Lung microvascular endothelial cell (primary cell): ENCODE measurements at regions not wholly inside any gene's neighbourhood (a gene's known extent, or its start where the extent isn't known, plus 50 kb on each side); places are given as distances from the start of the nearest gene placed in this dataset.
A peak's percentile ranks its signal among the peaks of the same experiment; 100 is the strongest.
"Not testable (repeated sequence)": the region's sequence is repeated elsewhere in the genome, so short reads cannot be mapped to it uniquely, and the experiment has no call there.

Source experiments
- DNase-seq, 2 donors: peaks; one replicate each; pipeline versions ENCODE4 v3.0.0 to v3.0.0-alpha.2; 2010; ENCODE audit warnings: low read depth in 2 of 2

DNA sequence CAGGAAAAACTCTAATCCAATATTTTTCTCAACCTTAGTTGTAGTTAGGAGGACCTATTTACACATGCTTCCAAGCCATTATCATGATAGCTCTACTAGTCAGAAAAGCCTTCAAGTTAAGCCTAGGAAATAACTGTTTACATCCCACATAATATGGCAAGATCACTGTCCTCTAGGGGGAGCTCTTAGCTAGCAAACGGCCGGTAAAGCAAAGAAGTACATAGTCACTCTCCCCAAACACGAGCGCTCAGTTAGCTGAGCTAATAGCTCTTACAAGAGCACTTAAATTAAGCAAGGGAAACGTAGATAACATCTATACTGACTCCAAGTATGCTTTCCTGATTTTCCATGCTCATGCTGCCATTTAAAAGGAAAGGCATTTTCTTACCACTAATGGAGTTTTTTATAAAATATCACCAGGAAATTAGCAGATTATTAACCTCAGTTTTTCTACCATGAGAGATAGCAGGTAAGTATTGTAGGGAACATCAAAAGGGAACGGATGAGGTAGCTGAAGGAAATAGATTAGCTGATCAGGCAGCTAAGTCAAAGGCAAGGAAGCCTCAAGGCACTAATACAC, 100.6 kb upstream of the PABPC3 start:
- DNase-seq = peak; percentile 84 to 85

DNA sequence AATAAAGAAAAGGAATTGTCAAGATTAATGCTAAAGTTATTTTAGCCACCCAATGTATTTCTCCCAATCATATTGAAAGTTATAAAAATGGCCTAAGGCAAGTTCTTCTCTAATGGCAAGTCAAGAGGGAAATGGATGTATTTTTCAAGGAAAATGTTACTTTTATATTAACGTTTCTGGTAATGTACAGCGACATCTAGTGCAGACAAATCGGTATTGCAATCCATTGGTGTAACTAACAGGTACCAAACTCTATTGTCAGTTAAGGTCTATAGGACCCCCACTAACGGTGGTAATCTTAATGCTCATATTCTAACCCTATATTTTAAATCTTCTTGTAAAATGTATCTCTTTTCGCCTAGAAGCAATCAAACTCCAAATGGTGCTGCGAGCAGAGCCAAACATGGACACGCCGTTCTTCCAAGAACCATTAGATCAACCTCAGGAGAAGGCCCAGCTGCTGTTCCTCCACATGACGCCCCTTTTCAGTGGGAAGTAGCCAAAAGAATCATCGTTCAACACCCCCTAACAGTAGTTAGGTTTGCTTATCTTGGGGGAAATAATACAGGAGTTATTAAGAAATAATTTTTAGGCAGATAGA, 98.5 kb upstream of the PABPC3 start:
- peak; percentile 42 to 53 for DNase-seq

GRCh38 chr13:24998433-24998832, 97.5 kb upstream of the PABPC3 start:
- DNase-seq = no peak

DNA sequence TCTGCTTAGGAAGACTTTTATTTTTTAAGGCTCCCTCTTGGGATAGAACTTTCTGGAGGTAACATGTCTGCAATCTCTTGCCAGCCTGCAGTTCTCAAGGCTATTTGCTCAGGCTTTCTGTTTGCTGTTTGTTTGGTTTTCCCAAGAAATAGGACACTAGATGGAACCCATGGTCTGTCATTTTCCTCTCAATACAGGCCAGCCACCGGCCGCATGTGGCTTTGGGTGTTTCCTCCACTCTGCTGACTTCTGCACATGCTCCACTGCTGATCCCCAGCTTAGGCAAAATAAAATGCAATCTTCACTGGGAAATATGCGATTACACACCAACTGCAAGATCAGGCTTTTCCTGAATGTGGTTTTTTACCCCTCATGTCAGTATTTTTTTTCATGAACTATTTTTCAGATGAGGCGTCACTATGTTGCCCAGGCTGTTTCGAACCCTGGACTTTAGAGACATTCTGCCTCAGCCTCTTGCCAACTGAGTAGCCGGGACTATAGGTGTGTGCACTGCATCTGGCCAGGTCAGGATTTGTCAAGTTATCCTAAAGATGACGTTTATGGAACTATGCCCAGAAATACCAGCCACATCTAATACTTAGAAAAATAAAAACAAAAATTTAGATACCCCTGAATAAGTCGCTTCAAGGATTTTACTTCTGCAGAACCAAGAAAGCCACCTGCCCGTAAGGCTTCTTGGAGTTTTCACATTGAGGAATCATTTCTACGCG, 94.3 kb upstream of the PABPC3 start:
- no peak for DNase-seq

DNA sequence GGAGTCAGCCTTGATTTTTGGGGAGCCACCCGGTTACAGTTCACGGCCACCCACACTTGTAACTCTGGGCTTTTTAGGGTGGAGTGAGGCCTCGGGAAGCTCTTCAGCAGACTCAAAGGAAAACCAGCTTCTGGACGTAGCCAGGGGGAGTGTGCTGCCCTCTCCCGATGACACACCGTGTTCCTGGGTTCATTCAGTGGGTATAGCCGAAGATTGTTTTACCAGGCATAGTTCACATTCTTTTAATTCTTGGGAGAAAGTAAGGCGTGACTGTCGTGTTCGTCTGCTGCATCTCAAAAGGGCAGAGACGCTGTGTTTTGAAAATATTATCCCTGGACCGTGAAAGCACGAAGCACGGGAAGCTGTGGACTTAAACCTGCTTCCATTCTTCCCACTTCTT, 93.6 kb upstream of the PABPC3 start:
- DNase-seq = peak in 1 of 2 donors; percentile 12

DNA sequence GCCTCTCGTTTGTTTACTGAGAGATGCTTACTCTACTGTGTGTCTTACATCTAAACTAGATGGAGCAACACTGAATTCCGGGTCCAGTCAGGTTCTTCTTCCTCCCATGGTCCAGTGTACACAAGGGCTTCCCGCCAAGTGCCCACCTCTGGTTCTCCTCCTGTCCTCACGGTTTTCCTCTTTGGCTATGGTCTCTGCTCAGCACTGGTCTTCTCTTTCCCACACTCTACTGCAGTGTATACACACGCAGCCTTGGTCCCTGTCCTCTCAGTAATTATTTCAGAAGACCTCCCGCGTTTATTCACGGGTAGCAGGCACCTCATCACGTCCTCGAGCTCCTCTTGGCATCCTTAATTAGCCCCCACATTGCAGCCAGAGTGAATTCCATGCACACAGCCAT, 91.4 kb upstream of the PABPC3 start:
- not testable (repeated sequence) for DNase-seq

DNA sequence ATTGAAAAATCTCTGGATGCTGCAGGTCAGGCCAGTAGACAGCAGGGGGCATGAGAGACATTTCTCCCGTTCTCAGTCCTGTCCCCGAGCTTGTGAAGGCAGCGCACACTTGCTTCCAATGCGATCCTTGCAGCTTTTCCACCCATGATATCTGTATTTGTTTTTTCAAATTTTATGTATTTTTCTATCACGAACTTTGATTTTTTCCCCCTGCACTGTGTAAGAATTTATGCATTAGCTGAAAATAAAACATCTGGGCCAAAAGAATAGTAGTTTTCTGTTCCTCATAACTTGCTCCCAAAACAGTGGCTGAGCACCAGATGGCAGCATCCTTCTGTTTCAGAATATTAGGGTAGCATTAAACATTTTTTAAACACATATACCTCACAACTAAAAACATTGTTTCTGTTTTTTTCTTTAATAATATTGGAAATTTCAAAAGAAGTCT, 90.9 kb upstream of the PABPC3 start:
- peak; percentile 23 to 39 for DNase-seq

- DNase-seq = not testable (repeated sequence)
These were observed 88.5 kb upstream of the PABPC3 start for GRCh38 chr13:25007389-25007788.

DNA sequence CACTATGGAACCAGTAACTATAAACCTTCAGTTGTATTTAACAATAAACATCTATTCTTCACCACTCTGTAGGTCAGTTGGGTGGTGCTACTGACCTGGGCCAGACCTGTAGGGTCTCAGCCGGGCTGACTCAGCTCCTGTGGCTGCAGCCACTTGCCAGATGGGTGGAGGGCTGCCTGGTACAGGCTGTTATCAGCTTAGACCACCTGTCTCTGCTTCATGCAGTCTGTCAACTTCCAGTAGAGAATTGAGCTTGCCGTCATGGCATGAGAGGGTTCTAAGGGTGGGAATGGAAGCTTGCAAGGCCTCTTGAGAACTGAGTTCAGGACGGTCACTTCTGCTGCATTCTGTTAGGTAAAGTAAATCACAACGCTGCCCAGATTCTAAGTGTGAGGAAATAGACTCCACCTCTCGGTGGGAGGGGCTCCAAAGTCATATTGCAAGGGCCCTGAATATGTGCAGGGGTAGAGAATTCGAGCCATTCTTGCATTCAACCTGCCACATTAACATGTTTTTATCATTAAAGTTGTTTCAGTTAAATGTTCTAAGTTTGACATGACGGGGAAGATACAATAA, 81.5 kb upstream of the PABPC3 start:
- DNase-seq = not testable (repeated sequence)

GRCh38 chr13:25017176-25017575, 78.8 kb upstream of the PABPC3 start:
- DNase-seq = not testable (repeated sequence)

DNA sequence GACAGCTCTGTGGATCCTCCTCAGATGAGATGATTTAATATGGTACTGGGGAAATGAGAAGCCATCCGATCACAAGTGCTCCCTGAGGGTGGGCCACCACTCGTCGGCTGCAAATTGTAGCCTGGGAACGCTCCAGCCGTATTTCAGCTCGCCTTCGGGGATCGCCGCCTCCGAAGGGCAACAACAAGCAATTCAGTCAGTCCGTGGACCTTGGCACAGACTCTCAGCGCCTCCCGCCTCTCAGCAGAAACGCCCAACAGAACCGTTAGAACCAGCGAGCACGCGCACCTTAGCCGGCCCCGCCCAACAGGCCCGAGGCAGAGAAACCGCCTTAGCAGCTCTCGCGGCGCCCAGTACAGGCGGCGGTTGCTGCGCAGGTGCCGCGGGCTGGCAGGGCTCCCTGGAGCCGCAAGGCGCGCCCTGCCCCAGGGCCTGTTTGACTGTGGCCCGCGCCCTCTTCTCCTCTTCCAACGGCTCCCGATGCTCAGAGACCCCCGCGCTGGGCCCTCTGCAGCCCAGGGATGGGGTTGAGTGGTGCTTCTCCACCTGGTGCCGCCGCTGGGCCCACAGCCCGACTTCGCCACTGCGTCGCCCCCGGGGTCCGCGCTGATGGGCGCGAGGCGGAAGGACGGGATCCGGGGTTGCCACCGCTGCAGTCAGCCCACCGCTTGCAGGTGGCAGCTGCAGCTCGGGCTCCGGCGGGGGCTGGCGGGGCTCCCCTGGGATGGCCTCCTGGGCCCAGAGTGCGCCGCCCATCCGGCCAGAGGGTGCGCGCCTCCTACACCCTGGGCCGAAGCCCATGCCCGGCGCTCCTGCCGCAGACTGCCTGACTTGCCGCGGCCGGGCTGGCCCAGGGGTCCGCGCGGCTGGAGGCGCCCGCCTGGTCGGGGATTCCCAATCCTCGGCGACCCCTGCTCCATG, 77.9 kb upstream of the PABPC3 start:
- not testable (repeated sequence) for DNase-seq

DNA sequence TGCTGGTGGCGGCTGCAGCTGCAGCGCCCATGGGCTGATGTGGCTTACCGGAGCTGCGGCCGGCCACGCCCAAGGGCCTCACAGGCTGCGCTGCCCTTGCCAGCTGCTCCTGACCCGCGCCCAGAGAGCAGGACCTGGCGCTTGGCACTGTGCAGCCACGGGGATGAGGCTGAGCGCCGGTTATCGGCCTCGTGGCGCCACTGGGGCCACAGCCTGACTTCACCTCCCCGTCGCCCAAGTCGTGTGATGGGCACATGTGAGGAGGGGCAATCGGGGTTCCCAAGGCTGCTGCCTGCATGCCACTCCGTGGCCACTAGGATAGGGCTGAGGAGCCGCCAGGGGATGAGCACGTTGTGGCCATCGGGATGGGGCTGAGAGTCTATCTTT, 77.2 kb upstream of the PABPC3 start:
- DNase-seq = no peak

DNA sequence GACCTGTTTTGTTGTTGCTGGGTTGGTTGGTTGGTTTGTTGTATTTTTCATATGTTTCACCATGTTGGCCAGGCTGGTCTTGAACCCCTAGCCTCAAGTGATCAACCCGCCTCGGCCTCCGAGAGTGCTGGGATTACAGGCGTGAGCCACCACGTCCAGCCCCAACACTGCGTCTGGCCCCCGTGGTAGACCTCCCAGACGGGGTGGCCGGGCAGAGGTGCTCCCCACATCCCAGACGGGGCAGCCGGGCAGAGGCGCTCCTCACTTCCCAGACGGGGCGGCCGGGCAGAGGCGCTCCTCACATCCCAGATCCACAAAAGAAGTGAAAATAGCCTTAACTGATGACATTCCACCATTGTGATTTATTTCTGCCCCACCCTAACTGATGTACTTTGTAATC, 76.2 kb upstream of the PABPC3 start:
- DNase-seq = not testable (repeated sequence)

- DNase-seq = no peak
These were observed 71.8 kb upstream of the PABPC3 start for GRCh38 chr13:25024175-25024574.

DNA sequence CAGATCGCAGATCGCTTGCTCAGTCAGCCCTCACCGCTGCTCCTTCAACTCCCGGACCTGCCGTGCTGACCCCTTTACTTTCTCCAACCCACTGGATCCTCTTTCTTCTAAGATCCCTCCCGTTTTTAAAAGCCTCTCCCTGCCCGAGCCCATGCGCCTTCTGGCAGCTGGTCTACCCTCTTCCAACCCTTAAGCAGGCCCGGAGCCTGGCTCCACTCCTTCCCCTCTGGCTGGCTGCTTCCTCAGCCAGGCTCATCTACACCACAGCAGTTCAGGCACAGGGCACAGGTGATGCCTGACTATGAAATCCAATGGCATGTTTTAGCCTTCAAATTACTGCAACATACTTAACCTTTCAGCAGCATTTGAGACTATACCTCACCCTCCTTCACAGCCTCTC, 63.8 kb upstream of the PABPC3 start:
- DNase-seq = no peak

GRCh38 chr13:25034173-25034572, 61.8 kb upstream of the PABPC3 start:
- no peak for DNase-seq

- DNase-seq = peak; percentile 69 to 78
These were observed 58.7 kb upstream of the PABPC3 start for GRCh38 chr13:25037057-25037813.

- no peak for DNase-seq
These were observed 53.6 kb upstream of the PABPC3 start for GRCh38 chr13:25042151-25042865.

DNA sequence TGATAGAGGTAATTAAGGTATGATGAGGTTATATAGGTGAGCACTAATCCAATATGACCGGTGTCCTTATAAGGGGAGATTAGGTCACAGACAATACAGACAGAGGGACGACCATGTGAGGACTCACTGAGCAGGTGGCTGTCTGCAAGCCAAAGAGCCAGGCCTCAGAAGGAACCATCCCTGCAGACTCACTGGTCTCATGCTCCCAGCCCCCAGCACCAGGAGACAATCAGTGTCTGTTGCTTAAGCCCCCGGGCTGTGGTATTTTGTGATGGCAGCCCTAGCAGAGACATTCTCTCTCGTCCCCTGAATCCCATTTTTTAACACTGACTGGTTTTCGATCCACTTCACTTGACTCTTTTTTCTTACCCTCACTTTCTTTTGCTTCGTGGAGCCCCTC, 51.9 kb upstream of the PABPC3 start:
- no peak for DNase-seq
